Bronchial epithelial cell (primary cell): ENCODE measurements at regions not wholly inside any gene's neighbourhood (a gene's known extent, or its start where the extent isn't known, plus 50 kb on each side); places are given as distances from the start of the nearest gene placed in this dataset.

Source experiments
- DNase-seq: peaks from one replicate; pipeline ENCODE4 v3.0.0-alpha.2; 2010; ENCODE audit warnings: low read depth
- FAIRE-seq: peaks from 2 replicates; lab custom pipeline; 2011; peaks lifted over from hg19 to GRCh38; lab: Jason Lieb, UNC
- H3K27me3 ChIP-seq: 2 replicates; pipeline ENCODE4 v1.5.1; 2011; ENCODE audit warnings: low read length; ENCODE audit not compliant: control insufficient read depth, insufficient read depth
- H3K36me3 ChIP-seq: 2 replicates; pipeline ENCODE4 v1.5.1; 2011; ENCODE audit warnings: low read length; ENCODE audit not compliant: control insufficient read depth, insufficient read depth
- H3K4me3 ChIP-seq: 2 replicates; pipeline ENCODE4 v1.5.1; 2011; ENCODE audit warnings: mild to moderate bottlenecking, low read depth, low read length, control low read depth
- TF ChIP-seq, protein P1 (sequence below): IDR thresholded peaks from 2 replicates; pipeline ENCODE4 v1.5.1; 2011; ENCODE audit warnings: mild to moderate bottlenecking, moderate library complexity, low read length, control low read depth, inconsistent platforms; ENCODE audit not compliant: insufficient read depth, severe bottlenecking

DNA sequence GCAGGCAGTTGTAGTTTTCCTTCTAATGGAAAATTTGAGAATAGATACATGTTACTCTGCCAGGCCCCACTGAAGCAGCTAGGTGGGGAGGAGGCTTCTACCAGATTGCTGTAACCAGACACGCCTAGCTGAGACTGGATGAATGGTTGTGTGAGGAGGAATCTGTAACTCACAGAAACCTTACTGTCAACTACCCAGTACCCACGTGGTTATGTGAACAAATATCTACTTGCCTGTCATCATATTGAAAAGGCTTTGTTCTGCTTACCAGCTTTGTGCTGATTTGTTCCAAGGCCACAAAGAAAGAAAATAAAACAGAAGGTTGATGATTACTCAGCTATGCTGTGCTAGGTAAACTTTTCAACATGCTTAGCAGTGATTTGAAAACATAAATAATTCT, 167.2 kb downstream of the CAPZA3 start:
- peak; percentile 28 for DNase-seq
- TF ChIP-seq, protein P1, sequence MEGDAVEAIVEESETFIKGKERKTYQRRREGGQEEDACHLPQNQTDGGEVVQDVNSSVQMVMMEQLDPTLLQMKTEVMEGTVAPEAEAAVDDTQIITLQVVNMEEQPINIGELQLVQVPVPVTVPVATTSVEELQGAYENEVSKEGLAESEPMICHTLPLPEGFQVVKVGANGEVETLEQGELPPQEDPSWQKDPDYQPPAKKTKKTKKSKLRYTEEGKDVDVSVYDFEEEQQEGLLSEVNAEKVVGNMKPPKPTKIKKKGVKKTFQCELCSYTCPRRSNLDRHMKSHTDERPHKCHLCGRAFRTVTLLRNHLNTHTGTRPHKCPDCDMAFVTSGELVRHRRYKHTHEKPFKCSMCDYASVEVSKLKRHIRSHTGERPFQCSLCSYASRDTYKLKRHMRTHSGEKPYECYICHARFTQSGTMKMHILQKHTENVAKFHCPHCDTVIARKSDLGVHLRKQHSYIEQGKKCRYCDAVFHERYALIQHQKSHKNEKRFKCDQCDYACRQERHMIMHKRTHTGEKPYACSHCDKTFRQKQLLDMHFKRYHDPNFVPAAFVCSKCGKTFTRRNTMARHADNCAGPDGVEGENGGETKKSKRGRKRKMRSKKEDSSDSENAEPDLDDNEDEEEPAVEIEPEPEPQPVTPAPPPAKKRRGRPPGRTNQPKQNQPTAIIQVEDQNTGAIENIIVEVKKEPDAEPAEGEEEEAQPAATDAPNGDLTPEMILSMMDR: no peak
- FAIRE-seq: no peak
- Histone ChIP-seq H3K36me3 (no peaks in the 10 kb centered on the region), H3K27me3 (no peaks in the 10 kb centered on the region), H3K4me3 (no peak overlapping the region)

GRCh38 chr12:18906395-18906794, 168.5 kb downstream of the CAPZA3 start:
- H3K36me3 ChIP-seq: no peaks in the 10 kb centered on the region
- TF ChIP-seq, protein P1: no peak
- FAIRE-seq (no peak), DNase-seq (no peak)
- no peak overlapping the region for H3K4me3 ChIP-seq
- H3K27me3 ChIP-seq: no peaks in the 10 kb centered on the region

DNA sequence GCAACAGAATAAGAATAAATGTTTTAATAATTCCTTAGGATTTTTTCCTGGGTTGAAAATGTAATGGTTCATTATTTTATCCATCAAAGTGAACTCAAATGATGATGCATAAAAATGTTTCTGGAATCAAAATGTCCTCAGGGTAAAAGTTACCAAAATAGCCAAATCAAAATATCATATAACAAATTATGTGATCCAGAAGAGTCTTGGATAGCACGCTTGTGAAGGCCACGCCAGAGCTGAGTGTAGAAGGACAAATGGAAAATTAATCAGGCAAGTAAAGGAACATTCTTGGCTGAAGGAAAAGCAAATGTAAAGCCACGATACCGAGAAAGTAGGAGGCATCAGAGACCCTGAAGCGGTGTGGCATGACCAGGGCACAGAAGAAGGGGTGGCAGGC, 169.2 kb downstream of the CAPZA3 start:
- TF ChIP-seq, protein P1: no peak
- no peaks in the 10 kb centered on the region for H3K27me3 ChIP-seq
- no peak for DNase-seq
- no peak overlapping the region for H3K4me3 ChIP-seq
- FAIRE-seq: no peak
- H3K36me3 ChIP-seq: no peaks in the 10 kb centered on the region

DNA sequence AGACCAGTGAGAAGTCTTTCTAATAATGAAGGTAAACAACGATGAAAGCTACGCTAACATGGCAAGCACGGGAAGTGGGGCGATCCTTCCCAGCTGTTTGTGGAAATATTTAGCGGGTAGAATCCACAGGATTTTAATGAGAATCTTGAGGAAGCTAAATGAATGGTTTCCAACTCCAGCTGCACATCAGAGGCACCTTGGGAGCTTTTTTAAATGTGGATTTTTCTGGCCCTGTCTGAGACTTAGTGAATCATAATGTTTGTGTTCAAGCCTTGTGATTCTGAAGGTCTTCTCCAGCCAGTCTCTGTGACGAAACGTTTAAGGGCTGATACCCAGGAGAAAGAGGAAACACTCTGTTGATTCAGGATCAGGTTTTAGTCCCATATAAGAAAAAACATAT, 169.8 kb downstream of the CAPZA3 start:
- FAIRE-seq: no peak
- TF ChIP-seq, protein P1: no peak
- no peaks in the 10 kb centered on the region for H3K27me3 ChIP-seq
- H3K36me3 ChIP-seq: no peaks in the 10 kb centered on the region
- DNase-seq: no peak
- H3K4me3 ChIP-seq: no peak overlapping the region

- FAIRE-seq: no peak
These were observed 170.3 kb downstream of the CAPZA3 start for GRCh38 chr12:18908191-18908590.

GRCh38 chr12:18919871-18920511, 182.1 kb downstream of the CAPZA3 start:
- FAIRE-seq (no peak), DNase-seq (no peak)
- H3K4me3 ChIP-seq: no peak overlapping the region
- no peaks in the 10 kb centered on the region for H3K27me3 ChIP-seq
- TF ChIP-seq, protein P1: no peak
- H3K36me3 ChIP-seq: no peaks in the 10 kb centered on the region

More at GRCh38 chr12:18908191-18908590, 170.3 kb downstream of the CAPZA3 start:
- Histone ChIP-seq H3K36me3 (no peaks in the 10 kb centered on the region), H3K4me3 (no peak overlapping the region), H3K27me3 (no peaks in the 10 kb centered on the region)
- DNase-seq: no peak
- TF ChIP-seq, protein P1: no peak
